ENCODE measurements at regions not wholly inside any gene's neighbourhood (a gene's known extent, or its start where the extent isn't known, plus 50 kb on each side); places are given as distances from the start of the nearest gene placed in this dataset.
"Not testable (repeated sequence)": the region's sequence is repeated elsewhere in the genome, so short reads cannot be mapped to it uniquely, and the experiment has no call there.

GRCh38 chr2:239819974-239820555 is 205.1 kb downstream of the NDUFA10 start:
- no peak for DNase-seq (ENCODE audit: low read depth in 3 of 3, low spot score in 1 of 3)

DNA sequence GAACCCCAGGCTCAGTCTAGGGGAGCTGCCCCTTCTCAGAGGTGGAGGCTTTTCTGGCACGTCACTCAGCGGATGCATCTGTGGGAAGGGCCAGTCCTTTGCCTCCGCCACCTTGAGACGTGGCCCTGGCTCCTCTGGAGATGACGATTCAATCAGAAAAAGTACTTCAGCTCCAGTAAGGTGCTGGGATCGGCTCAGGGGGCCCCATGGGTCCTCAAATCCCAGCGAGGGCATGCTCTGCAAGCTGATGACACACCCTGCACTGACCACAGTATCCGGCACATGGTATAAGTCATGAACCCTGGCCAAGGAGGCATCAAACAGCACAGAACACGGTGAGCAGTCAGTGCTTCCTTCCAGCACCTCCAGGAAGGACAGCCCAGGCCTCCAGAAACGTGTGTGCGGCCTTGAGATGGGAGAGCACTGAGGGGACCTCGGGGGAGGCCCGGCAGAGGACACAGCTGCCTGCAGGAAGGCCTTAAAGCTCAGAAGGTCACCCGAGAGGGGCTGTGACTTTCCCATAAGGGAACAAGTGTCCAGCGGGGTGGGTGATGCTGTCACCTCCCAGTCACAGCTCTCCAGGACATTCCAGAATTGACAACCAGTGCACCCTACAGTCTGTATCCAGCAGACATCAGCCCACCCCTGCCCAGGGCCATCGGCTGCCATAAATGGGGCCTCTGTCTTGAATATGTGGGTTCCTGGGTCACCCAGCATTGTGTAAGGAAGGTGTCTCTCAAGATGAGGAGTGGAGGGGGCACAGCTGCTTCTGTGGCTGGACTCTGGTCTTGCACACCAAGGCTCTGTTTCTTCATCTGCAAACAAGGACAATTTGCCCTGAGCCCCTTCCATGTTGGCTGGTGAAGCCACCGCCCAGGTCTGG is 205.8 kb downstream of the NDUFA10 start:
- DNase-seq (ENCODE audit: low read depth in 3 of 3, low spot score in 1 of 3): no peak

DNA sequence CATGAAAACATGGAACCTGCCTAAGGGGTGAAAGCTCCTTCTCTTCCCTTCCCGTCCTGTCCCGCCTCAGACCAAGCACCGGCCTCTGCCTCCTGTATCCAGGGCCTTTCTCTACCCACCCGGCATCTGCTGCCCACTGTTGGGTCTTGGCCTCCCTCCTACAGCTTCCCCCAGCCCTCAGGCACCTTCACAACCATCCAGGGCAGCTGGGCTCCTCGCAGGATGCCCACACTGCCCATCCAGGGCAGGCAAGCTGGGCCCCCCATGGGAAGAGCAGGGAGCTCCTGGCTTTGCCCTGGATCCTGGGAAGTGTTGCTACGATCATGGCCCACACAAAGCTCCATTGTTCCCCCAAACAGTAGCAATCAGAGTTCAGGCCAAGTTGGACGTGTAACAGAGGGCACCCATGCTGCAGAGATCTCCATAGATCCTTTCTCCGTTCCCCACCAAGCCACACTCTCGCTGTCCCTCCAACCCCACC is 206.6 kb downstream of the NDUFA10 start:
- DNase-seq (ENCODE audit: low read depth in 3 of 3, low spot score in 1 of 3): no peak

DNA sequence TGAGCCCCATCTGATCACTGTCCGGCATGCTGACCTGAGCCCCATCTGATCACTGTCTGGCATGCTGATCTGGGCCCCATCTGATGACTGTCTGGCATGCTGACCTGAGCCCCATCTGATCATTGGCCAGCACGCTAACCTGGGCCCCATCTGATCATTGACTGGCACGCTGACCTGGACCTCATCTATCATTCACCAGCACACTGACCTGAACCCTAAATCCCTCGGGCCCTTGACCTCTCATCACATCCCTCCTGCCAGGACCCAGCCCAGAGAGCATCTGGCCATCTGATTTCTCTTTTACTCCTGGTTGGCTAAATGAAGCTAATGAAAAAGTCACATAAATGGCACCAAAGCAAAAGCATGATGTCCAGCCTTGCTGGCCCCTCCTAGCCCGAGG is 207.1 kb downstream of the NDUFA10 start:
- DNase-seq (ENCODE audit: low read depth in 3 of 3, low spot score in 1 of 3): no peak

- not testable (repeated sequence) for DNase-seq (ENCODE audit: low read depth in 3 of 3, low spot score in 1 of 3)
Observed at GRCh38 chr2:239817468-239818031, 207.6 kb downstream of the NDUFA10 start.

GRCh38 chr2:239816576-239817467 is 208.3 kb downstream of the NDUFA10 start:
- DNase-seq (ENCODE audit: low read depth in 3 of 3, low spot score in 1 of 3): no peak

GRCh38 chr2:239815671-239816070 is 209.5 kb downstream of the NDUFA10 start:
- DNase-seq (ENCODE audit: low read depth in 3 of 3, low spot score in 1 of 3): no peak

DNA sequence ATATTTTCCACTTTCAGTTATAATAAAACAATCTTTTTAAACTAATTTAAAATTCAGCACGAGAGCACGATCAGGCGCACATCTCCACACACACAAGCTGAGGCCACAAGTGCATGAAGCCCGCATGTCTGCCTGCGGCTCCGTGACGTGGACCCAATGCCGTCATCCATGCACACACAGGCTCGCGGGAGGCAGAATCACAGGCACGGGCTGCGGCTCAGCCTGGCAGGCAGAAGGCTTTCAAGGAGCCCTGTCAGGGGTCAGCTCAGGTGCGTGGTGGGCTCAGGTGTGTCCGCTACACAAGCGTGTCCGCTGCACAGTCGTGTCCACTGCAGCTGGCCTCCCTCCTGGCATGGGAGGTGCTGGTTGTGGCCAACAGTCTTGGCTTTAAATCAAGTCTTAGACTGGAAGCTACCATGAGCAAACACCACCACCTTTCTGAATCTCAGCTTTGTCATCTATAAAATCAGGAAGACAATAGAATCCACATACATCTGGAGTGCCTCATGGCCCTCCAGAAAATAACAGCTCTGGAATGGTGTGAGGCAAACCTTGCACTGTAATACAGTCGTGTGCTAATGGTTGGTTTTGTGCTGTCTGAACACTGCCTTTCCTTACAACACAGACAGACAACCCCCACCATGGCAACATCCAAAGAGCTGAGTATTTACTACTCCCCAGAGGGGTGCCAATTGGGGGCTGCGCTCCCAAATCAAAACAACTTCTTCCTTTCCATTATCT is 210.1 kb downstream of the NDUFA10 start:
- no peak for DNase-seq (ENCODE audit: low read depth in 3 of 3, low spot score in 1 of 3)

DNA sequence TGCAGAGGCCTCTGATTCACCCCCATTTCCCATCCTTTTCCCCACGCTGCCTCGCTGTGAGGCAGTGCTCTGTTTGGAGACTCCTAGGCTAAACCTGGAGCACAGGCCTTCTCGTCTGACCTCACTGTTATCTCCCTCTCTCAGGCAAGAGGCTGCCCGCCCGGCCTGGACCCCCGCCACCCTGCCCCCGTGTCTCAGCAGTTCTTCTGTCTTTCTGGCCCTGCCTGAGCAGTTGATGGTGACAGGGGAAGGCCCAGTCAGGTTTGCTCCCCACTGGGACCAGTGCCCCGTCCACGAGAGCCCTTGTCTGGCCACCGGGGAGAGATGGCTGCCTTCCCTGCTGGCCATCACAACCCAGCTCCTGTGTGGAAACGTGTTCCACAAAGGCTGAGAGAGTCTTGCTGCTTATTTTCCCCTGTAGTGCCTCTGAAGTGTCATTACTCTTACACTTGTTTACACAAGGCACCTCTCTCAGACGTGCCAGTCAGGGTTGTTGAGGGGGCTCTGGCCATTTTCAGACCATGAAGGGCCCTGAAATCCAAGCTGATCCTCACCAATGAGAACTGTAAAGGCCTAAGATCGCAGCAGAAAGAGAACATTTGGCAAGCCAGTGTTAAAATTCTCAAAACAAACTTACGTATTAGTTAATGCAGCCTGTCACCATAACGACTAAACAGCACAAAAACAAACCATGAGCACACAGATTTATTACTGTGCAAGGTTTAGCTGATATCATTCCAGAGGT is 210.9 kb downstream of the NDUFA10 start:
- DNase-seq (ENCODE audit: low read depth in 3 of 3, low spot score in 1 of 3): no peak

GRCh38 chr2:239813261-239814115 is 211.7 kb downstream of the NDUFA10 start:
- no peak for DNase-seq (ENCODE audit: low read depth in 3 of 3, low spot score in 1 of 3)

GRCh38 chr2:239811806-239812560 is 213.2 kb downstream of the NDUFA10 start:
- DNase-seq (ENCODE audit: low read depth in 3 of 3, low spot score in 1 of 3): no peak

DNA sequence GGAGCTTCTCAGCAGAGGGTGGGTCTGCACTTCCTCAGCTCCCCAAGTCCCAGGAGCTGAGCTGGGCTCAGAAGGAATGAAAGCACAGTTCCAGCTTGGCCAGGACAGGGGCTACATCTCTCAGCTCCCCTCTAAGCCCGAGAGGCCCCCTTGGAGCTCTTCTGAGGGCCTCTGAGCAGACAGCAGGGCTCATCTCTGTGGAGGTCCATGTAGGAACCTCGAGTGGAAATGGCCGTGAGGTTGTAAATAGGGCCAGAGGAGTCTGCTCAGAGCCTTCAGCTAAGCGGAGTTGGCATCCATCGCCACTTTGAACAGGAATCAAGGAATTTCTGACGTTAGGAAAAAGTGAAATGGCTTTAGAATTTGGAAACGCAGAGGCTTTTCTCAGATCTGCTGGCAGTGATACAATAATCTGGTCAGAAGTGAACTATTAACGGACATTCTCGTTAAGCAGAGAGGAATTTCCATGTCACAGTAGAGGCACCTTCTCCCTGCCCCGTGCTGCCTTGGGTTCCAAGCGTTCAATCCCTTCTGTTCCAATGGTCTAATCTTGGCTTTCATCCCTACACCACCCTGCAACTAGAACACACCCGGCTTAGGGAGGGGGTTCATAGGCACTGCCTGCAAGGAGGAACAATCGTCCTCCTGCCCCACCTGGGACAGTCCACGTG is 213.9 kb downstream of the NDUFA10 start:
- no peak for DNase-seq (ENCODE audit: low read depth in 3 of 3, low spot score in 1 of 3)

GRCh38 chr2:239809391-239809790 is 215.8 kb downstream of the NDUFA10 start:
- DNase-seq (ENCODE audit: low read depth in 3 of 3, low spot score in 1 of 3): no peak

GRCh38 chr2:239807568-239807967 is 217.6 kb downstream of the NDUFA10 start:
- no peak for DNase-seq (ENCODE audit: low read depth in 3 of 3, low spot score in 1 of 3)

GRCh38 chr2:239806758-239807434 is 218.2 kb downstream of the NDUFA10 start:
- DNase-seq (ENCODE audit: low read depth in 3 of 3, low spot score in 1 of 3): no peak

DNA sequence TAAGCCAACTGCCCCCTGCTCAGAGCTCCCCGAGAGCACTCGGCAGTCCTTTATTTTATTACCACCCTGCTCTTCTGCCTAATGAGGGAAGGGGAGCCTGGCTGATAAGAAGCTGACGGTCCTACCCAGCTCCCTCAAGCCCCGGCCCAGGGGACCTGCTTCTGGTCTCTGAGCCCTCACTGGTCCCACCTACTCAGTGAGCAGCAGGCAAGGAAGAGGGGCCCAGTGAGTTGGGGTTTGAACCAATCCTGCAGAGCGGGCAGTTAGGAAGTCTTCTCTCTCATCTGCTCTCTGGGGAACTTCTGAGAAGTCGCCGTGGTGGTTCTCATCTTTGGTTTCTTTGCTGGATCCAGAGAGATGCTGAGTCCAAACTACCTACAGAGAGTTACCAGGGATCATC is 218.9 kb downstream of the NDUFA10 start:
- no peak for DNase-seq (ENCODE audit: low read depth in 3 of 3, low spot score in 1 of 3)

GRCh38 chr2:239805414-239805813 is 219.7 kb downstream of the NDUFA10 start:
- no peak for DNase-seq (ENCODE audit: low read depth in 3 of 3, low spot score in 1 of 3)
